ENCODE measurements at regions not wholly inside any gene's neighbourhood (a gene's known extent, or its start where the extent isn't known, plus 50 kb on each side); places are given as distances from the start of the nearest gene placed in this dataset.
A peak's percentile ranks its signal among the peaks of the same experiment; 100 is the strongest.
"Not testable (repeated sequence)": the region's sequence is repeated elsewhere in the genome, so short reads cannot be mapped to it uniquely, and the experiment has no call there.

DNA sequence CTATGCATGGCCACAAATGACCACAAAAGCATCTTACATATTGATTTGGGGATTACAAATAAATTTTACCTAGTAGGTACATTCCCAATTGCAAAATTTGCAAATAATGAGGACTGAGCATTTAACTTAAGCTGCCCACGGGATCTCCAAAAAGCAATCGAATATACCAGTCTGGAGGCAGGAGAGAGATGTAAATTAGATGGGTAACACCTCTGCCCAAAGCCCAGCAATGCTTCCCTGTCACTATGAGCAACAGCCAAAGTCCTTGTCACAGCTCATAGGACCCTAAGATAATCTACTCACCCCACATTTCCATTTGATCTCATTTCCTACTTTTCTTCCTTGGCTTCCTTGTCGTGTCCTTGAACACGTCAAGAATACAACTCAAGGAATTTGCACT is 172.2 kb downstream of the SUCLG1 start:
- no peak for DNase-seq

- no peak for DNase-seq
Observed at GRCh38 chr2:84285056-84285747, 173.9 kb downstream of the SUCLG1 start.

DNA sequence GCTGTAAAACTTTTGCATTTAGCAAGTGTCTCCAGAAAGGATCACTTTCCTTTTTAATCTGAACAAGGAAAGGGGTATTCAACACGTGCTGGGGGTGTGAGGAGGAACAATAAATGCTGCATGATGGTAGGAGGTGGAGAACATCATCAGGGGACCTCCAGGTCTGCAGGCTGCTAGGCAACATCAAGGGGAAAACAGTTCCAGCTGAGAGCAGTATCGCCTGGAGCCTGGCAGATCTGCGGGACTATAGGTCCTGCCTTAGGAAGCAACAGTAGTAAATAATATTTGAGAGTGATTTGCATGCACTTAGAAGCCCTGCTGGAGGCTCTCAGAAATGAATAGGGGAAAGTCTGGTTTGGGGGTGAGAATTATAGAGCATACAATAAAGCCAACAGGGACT is 175.6 kb downstream of the SUCLG1 start:
- DNase-seq = no peak

DNA sequence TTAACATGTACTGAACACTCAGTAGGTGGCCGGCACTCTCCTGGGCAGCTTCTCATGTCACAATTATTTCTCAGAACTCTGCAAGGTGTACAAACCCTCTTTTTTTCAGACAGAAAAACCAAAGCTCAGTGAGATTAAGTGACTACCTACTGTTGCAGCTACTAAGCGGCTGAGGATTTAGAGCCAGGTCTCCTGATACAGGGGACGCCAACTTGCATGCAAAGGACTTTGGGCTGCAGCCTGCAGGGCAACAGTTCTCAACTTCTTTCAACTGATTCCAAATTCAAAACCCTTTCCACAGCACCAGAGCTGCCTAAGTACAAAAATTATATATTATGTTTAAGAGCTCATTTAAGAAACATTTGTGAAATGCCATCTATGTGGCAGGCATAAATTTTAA is 177.6 kb downstream of the SUCLG1 start:
- DNase-seq = no peak

DNA sequence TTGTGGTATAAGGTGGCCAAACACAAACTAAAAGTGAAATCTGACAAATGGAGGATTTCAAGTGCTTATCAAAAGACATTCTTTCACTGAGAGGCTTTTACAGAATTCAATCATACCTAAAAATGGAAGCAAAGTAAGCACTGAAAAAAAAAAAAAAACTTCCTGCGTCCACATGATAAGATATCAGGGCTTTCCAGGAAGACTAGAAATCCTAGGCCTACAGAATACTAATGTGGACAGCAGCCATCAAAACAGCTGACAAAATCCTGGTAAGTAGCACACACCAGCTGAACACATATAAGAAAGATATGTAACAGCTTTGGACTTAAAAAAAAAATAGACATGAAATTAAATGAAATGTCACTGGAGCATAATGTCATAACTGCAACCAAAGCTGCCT is 178.2 kb downstream of the SUCLG1 start:
- no peak for DNase-seq

- DNase-seq = peak in 1 of 5 experiments; percentile 14
Observed at GRCh38 chr2:84278386-84278785, 180.7 kb downstream of the SUCLG1 start.

GRCh38 chr2:84276590-84277255 is 182.4 kb downstream of the SUCLG1 start:
- peak in 1 of 5 experiments; percentile 72 for DNase-seq

DNA sequence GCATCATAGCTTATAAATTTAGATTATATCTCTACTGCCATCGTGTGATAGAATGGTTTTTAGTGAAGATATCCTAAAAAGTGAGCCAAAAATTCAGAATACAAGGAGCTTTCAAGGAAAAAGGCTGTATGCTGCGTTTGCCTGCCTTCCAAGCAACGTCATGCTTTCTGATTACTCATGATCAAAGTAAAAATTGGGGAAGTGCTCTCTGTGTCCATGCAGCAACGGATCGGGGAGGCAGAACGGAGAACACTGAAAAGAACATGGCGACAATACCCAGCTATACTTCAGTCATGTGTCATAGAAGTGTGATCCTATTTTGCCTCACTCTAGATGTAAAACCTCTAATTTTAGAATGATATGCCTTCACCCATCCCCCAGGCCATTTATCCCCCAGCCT is 185.7 kb downstream of the SUCLG1 start:
- no peak for DNase-seq

DNA sequence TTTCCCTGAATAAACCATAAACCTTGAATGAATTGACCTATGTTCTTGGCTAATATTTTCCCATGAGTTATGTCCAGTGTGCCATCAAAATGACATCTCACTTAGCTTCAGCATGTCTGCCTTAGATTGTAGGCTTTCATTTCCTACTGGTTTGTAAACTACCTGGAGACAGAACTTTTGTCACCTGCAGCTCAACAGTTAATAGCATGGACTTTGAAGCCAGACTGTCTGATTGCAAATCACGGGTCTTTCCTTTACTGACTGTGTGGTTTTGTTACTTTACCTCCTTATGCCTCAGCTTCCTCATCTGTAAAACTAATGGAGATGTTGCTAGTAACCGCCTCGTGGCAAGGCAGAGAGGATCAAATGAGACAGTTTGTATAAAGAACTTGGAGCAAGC is 187.1 kb downstream of the SUCLG1 start:
- no peak for DNase-seq

DNA sequence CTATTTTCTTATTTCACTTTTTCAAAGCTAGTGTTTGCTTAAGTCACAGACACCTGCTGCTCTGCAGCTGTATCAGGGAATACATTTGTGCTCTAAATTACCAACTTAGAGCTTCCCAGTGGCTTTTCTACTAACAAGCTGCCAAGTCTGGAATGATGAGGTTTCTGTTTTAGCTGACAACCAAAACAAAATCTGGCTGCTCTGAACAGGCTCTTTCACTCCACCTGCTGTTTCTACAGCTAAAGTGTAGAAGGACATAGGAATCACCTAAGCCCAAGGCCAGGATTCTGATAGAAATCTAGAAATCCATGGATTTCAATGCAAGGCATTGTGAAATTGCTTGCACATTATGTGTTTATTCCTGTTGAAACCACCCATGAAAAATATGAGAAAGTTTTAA is 201.2 kb downstream of the SUCLG1 start:
- no peak for DNase-seq

DNA sequence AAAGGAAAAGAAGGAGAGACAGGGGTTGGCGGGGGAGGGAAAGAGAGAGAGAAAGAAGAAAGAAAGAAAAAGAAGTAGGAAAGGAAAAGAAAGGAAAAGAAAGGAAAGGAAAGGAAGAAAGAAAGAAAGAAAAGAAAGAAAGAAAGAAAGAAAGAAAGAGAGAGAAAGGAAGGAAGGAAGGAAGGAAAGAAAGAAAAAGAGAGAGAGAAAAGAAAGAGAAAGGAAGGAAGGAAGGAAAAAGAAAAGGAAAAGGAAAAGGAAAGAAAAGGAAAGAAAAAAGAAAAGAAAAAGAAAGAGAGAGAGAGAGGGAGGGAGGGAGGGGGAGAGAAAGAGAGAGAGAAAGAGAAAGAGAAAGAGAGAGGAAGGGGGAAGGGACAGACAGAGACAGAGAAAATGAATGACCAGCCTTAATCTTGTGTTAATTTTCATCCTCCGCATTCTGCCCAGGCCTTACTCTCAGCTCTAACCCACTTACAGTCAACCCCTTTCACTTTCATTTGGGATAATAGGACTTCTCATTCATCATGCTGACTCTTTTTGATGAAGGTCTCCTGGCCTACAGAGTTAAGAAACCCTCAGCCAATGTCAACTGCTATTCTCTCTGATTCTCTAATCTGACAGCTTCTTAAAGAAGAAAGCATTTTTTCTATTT is 207.3 kb downstream of the SUCLG1 start:
- DNase-seq = no peak

- DNase-seq = no peak
Observed at GRCh38 chr2:84249140-84249539, 209.9 kb downstream of the SUCLG1 start.

DNA sequence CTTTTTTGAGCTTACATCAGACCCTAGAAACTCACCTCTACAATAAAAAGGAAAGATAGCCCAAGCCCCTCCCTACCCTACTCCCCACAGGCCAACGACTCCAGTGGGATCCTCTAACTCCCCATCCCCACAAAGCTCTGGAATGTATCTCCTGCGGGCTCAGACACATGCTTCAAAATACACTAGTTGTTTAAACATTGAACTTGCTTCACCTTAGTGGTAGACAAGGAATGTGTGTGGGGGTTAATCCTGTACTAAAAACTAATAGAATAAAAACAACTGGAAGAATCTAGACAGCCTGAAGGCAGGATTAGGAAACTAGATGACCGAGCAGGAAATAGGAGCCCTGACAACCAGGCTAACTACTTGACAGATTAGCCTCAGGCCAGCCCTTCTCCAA is 211.5 kb downstream of the SUCLG1 start:
- no peak for DNase-seq

DNA sequence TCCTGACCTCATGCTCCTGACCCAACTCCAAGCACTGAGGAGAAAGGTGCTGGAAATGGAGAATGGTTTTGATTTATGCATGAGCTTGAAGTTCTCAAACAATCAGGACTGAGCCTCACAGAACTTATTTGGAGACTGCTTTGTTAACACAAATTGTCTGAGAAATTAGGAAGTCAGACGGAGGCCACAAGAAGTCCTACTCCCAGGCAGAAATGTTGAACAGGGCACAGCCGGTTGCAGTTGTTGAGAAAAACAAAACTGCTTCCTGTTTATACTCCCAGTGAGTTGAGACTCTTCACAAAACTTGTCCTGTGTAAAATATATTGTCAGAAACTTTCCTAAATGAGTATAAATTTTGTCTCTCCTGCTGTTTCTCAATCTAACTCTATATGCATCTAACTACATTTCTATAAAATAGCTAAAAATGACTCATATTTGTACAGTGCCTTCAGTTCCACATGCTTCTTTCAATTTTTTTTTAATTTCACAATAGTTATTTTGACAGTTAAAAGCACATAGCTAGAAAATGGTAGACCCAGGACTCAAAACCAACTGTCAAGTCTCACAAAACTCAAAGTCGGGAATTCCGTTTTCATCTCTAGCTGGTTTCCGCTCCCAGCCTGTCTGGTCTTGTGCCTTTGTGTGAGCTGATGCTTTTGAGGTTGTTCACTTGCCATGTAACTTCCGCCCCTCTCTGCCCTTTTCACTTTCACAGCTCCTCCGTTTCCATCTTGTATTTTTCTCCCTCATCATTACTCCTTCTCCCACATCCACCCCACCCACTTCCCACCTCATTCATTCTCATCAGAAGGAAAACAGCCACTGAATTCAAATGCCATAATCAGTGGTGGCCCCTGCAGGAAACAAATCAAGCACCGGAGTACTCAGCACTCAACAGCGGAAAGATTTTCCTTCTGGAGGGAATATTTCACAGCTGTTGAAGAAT is 215.0 kb downstream of the SUCLG1 start:
- DNase-seq = no peak

GRCh38 chr2:84238907-84239306 is 220.2 kb downstream of the SUCLG1 start:
- no peak for DNase-seq

DNA sequence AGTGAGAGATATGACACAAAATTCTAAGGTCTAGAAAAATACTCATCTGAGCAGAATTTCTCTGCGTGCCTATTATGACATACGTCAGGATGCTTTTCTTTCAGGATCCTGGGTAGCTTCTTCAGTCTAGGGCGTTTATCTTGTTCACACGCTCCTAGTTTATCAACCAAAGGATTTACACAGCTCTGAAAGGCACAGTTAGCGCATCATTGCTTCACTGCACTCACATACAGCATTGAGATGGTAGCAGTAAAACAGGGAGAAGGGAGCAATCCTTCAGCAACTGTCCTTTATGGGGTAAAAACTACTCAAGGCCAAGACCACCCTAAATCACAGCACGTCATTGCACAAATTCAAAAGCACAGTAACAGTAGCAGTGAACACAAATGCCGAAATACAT is 222.8 kb downstream of the SUCLG1 start:
- no peak for DNase-seq

GRCh38 chr2:84234103-84234502 is 225.0 kb downstream of the SUCLG1 start:
- no peak for DNase-seq

- no peak for DNase-seq
Observed at GRCh38 chr2:84231478-84231877, 227.6 kb downstream of the SUCLG1 start.

DNA sequence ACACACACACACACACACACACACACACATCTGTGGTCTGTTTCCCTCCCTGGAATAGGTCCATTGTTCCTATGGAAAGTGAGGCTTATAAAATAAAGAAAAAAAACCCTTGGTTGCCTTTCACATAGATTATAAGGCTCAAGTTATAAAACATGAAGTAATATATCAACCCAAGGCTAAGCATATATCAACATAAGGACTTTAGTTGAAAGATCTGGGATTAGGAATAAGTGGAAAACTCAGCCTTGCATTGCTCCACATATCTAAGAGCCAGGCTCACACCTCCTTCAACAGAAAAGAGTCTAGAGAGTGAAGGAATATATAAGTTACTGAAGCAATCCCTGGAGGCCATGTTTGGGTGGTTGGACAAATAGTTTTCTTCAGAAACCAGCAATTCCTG is 235.0 kb downstream of the SUCLG1 start:
- no peak for DNase-seq

GRCh38 chr2:84223191-84223590 is 235.9 kb downstream of the SUCLG1 start:
- no peak for DNase-seq

GRCh38 chr2:84221102-84221501 is 238.0 kb downstream of the SUCLG1 start:
- not testable (repeated sequence) for DNase-seq

- DNase-seq = no peak
Observed at GRCh38 chr2:84217456-84217855, 241.6 kb downstream of the SUCLG1 start.

- DNase-seq = no peak
Observed at GRCh38 chr2:84214455-84214854, 244.6 kb downstream of the SUCLG1 start.

Measured in T-helper 2 cell (primary cell).